DND-41 (cell line): ENCODE measurements at regions not wholly inside any gene's neighbourhood (a gene's known extent, or its start where the extent isn't known, plus 50 kb on each side); places are given as distances from the start of the nearest gene placed in this dataset.

Experiments used
- EZH2 ChIP-seq: IDR thresholded peaks from 3 replicates; pipeline ENCODE4 v1.6.1; 2012; ENCODE audit warnings: borderline replicate concordance, low read depth, mild to moderate bottlenecking, moderate library complexity, low read length, inconsistent platforms; ENCODE audit not compliant: severe bottlenecking
- TF ChIP-seq, protein P1 (sequence below): IDR thresholded peaks from 2 replicates; pipeline ENCODE4 v1.5.1; 2012; ENCODE audit warnings: borderline replicate concordance, low read length, moderate library complexity, mild to moderate bottlenecking; ENCODE audit not compliant: poor library complexity, severe bottlenecking; ENCODE audit errors: extremely low read depth

DNA sequence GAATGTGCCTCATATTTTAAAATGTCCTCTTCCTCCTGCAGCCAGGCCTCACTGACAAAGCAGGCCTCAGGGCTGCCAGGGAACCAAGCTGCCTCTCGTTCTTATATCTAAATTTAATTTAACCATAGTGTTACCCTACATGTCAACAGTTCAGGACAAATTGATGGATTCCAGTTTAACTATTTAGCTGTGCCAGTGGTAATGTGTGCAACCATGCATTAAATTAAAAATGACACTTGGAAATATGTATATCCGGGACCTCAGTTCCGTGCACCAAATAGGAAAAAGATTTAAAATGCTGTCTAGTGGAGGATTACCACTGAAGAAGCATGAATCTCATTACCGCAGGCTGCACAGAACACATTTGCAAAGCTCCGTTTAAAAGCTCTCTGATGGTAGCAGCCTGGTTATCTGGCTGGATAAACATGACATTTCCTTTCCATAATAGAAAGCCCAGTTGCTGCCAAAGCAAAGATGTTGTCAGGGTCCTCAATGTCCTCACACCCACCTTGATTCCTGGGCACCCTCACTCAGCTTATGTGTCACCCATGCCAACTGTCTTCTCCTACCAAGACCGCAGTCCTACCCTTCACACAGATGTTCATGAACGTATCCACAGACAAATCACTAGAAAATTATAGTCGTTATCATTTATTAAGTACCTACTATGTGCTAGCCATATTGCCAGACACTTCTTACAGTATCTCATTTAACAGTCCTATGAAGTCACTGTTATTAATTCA lies 73.3 kb upstream of the FRMD4A start:
- TF ChIP-seq, protein P1, sequence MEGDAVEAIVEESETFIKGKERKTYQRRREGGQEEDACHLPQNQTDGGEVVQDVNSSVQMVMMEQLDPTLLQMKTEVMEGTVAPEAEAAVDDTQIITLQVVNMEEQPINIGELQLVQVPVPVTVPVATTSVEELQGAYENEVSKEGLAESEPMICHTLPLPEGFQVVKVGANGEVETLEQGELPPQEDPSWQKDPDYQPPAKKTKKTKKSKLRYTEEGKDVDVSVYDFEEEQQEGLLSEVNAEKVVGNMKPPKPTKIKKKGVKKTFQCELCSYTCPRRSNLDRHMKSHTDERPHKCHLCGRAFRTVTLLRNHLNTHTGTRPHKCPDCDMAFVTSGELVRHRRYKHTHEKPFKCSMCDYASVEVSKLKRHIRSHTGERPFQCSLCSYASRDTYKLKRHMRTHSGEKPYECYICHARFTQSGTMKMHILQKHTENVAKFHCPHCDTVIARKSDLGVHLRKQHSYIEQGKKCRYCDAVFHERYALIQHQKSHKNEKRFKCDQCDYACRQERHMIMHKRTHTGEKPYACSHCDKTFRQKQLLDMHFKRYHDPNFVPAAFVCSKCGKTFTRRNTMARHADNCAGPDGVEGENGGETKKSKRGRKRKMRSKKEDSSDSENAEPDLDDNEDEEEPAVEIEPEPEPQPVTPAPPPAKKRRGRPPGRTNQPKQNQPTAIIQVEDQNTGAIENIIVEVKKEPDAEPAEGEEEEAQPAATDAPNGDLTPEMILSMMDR, result no peak
- no peak for TF ChIP-seq EZH2
